Astrocyte (in vitro differentiated cells and primary cell): ENCODE measurements at regions not wholly inside any gene's neighbourhood (a gene's known extent, or its start where the extent isn't known, plus 50 kb on each side); places are given as distances from the start of the nearest gene placed in this dataset.

ENCODE experiments used
- CTCF ChIP-seq: IDR thresholded peaks from 2 replicates; pipeline ENCODE4 v1.5.1; 2011; ENCODE audit warnings: low read depth, mild to moderate bottlenecking, inconsistent platforms, low read length, moderate library complexity; ENCODE audit not compliant: insufficient read depth
- EZH2 ChIP-seq: IDR thresholded peaks from 2 replicates; pipeline ENCODE4 v1.6.1; 2012; ENCODE audit warnings: mild to moderate bottlenecking, low read length, inconsistent platforms; ENCODE audit not compliant: insufficient read depth

- TF ChIP-seq CTCF (no peak), EZH2 (no peak)
Observed at GRCh38 chr3:107044677-107045076, 332.6 kb upstream of the CCDC54 start.
